Bone marrow (tissue), 2 donors: ENCODE measurements at regions not wholly inside any gene's neighbourhood (a gene's known extent, or its start where the extent isn't known, plus 50 kb on each side); places are given as distances from the start of the nearest gene placed in this dataset.

ENCODE experiments used
- DNase-seq, 2 donors: peaks; one replicate each; lab custom pipeline; 2025; lab: John Stamatoyannopoulos, UW

GRCh38 chr5:82699737-82700136, 377.5 kb downstream of the TMEM167A start:
- no peak for DNase-seq

DNA sequence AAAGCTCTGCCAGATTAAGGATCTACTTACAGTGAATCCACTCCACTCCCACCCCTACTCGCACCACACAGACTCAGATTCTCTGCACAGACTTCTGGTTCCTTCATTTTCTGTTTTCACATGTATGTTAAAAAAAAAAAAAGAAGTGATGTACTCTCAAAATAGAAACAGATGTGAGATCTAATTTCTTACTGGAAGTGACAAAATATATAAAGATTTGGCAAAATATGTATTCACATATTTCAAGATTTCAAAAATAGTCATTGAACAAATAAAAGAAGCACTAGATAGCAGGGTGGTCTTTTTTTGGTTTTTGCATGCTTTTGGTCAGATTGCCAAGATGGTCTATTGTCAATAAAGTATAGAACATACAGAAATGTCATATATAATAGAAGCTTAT, 379.2 kb downstream of the TMEM167A start:
- DNase-seq: no peak

- DNase-seq: no peak
These were observed 382.4 kb downstream of the TMEM167A start for GRCh38 chr5:82694711-82695285.

GRCh38 chr5:82692826-82693225, 384.4 kb downstream of the TMEM167A start:
- DNase-seq: no peak

- no peak for DNase-seq
These were observed 392.5 kb downstream of the TMEM167A start for GRCh38 chr5:82684659-82685058.

GRCh38 chr5:82684165-82684564, 393.0 kb downstream of the TMEM167A start:
- no peak for DNase-seq

DNA sequence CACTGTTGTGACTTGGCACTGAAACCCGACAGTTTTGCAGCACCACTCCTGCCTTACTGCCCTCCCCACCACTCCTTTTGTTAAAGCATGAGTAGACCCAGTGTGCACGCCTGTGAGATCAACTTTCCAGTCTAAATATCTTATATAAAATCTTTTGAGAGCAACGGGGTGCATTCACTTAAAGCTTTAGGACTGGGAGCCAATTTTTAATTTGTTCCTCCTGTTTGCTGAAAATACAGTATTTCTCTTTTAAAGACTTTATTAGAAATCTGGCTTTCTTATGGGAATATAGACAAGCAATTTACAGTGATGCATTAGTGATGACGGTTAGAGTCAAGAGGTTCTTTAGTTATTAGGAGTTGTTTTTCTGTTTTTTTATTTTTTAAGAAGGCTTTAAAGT, 397.5 kb downstream of the TMEM167A start:
- no peak for DNase-seq

DNA sequence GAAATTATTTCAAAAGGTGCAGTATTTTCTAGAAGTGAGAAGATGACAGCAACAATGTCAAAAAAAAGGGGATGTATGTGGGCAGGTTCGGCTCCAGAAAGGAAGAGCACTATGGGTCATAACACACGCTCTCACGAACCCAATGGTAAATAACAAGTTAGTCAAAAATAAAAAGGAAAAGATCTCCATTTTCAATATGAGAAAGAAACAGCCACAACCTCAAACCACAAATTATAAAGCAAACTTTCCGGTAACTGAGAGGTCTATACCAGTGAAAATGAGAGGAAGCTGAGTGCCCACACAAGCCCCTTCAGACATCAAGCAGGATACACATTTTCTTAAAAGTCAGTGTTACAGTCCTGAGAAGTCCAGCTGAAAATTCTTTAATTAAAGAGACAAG, 398.5 kb upstream of the RPS23 start:
- peak in 1 of 2 donors; percentile 78 for DNase-seq

DNA sequence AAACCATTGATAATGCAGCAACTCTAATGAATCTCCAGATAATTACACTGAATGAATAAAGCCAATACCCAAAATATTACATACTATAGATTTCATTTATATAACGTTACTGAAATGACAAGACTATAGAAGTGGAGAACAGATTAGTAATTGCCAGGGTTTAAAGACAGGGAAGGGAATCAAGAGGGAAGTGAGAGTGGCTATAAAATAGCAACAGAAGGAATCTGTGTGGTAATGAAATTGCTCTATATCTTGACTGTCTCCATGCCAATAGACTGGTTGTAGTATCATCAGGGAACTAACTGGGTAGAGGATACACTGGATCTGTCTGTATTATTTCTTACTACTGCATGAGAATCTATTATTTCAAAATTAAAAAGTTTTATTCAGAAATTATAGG, 396.5 kb upstream of the RPS23 start:
- DNase-seq: no peak

DNA sequence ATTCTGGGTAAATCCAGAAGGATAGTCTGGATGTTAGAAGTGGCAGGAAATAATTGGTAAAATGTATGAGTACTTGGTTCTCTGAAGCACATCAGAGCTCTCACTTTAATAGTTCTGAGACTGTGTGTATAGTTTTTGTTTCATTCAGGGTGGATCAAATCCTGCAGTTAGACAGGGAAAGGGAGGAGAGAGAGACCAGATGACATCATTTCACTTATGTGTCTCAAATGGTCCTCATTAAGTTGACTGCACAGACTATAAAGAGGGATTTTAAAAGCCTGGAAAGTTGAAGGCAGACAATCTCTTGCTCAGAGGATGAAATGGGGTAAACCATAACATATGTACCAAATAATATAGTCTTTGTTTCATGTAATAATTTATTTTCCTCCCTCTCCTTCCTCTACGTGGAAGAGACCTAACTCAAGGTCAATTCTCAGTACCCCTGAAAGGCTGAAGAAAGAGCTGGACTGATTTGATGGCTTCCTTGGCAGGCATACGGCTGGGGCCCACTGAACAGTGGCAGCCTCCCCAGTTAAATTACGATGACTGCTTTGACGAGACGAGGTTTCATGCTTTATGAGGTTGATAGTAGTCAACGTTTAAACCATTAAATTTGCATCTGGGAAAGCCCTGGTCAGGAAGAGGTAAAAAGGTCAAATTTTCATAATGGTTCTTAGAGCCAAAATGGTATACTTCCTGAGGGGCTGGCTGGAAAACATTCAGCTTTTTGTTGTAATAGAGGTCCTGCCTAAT, 395.1 kb upstream of the RPS23 start:
- no peak for DNase-seq

DNA sequence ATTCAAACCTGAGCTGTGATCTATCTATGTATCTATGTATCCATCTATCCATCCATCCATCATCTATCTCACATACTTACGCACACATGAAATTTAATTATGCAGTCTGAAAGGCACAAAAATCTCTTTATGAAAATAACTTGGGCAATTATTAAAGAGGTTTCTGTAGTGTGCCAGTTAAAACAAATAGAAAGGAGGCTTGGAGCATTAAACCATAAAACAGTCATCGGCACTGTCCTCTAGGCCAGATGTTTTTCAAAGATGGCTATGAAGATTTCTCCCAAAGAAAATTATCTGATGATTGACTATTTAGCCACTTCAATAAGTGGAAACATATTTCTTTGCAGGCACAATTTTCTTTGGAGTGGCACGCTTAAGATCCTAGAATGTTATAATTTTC, 392.5 kb upstream of the RPS23 start:
- no peak for DNase-seq

DNA sequence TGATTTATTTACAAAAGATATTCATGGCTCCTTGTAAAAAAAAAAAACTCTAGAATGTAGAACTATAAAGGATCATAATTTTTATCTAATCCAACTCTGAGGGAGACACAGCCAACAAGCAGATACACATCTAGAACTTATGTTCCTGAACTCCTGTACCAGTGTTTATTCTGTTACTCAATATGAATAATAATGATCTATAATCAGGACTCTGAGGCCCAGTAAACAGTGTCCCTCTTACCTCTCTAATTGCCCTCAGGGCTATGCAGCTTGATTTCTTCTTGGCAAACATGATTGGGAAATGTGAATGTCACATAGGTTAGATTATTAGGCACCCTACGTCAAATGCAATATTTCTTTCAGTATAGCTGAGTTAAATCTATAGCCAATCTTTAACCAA, 391.6 kb upstream of the RPS23 start:
- DNase-seq: no peak

- DNase-seq: no peak
These were observed 388.2 kb upstream of the RPS23 start for GRCh38 chr5:82666312-82666711.

DNA sequence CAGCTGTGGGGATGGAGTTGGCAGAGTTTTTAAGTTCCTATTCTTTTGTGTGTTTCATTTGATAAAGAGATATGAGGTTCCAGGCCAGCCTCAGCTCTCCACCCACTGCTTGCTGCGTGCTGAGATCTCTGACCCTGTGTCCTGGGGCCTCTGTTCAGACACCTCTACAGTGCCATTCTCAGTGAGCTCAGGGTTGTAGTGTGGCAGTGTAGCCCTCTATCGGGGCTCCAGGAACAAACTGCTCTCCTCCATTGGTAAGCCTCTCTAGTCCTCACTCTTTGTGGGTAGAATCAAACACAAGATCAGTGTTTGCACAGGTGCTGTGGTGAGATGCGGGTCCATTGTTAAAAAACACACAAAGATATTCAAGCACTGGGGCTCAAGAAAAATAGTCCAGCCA, 386.6 kb upstream of the RPS23 start:
- no peak for DNase-seq

- no peak for DNase-seq
These were observed 385.1 kb upstream of the RPS23 start for GRCh38 chr5:82663225-82663624.

- no peak for DNase-seq
These were observed 384.2 kb upstream of the RPS23 start for GRCh38 chr5:82662340-82662739.

DNA sequence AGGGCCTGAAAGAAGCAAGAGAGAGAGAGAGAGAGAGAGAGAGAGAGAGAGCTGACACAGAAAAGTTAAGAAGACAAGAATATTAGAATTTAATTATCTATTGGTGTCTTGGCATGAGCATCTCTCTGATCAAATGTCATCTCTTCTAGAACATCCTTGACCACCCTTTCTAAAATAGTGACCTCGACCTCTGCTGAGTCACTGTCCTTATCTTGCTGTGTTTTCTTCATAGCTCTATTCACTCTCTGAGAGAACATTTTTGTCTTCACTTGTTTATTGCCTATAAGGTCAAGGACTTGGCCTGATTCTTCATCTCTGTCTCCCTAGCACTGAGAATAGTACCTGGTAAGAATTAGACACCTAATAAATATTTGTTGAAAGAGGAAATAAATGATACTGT, 383.8 kb upstream of the RPS23 start:
- DNase-seq: no peak

DNA sequence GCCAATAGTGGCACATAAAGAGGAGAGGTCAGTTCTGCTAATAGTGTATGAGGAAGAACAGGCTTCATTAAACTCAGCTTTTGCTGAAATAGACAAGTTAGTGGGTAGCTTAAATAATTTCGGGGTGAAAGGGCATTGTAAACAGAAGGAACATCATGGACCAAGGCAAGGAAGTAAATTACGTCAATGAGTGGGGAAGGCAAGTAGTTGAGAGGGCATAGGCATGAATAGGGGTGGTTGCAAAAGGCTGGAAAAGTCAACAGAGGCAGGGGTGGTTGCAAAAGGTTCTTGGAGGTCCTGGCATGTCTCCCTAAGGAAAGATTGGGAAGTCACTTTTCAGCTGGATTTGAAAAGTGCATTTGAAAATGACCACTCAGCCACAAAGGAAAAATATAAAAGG, 383.3 kb upstream of the RPS23 start:
- DNase-seq: no peak

DNA sequence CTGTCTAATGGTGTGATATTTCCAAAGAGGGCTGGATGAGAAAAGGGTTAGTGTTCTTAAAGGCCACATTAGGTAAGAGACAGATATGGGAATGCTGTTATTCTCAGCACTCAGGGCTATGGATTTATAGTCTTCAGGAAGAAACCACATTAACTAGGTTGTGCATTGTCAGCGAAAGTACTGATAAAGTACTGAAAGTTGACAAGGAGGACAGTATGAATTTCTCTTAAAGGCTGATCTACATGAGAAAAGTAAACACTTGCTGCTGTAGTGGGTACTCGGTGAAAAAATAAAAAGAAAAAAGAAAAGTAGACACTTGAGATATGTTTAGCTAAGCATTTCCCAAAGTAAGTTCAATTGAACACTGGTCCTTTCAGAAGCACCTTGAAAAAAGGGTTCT, 381.0 kb upstream of the RPS23 start:
- DNase-seq: no peak

- no peak for DNase-seq
These were observed 379.0 kb upstream of the RPS23 start for GRCh38 chr5:82657033-82657699.

DNA sequence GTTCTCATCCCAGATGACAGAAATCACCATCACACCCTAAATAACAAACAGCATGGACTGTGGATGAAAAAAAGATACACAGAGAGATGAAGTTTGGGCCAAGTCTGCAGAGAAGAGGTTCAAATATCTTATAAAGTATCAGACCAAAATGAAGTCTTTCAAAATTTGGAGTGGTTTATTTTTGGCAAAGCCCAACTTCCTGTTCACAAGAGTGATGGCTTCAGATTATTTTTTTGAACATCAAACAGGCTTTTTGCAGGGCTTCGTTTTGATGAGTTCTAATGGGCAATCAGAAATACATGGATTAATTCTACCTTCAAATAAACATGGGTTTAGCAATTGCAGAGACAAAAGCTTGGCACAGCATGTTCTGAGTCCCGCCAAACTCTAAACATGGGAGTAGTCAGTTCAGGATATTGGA, 378.2 kb upstream of the RPS23 start:
- no peak for DNase-seq

- no peak for DNase-seq
These were observed 376.9 kb upstream of the RPS23 start for GRCh38 chr5:82655078-82655477.

- DNase-seq: no peak
These were observed 371.8 kb upstream of the RPS23 start for GRCh38 chr5:82649943-82650342.

DNA sequence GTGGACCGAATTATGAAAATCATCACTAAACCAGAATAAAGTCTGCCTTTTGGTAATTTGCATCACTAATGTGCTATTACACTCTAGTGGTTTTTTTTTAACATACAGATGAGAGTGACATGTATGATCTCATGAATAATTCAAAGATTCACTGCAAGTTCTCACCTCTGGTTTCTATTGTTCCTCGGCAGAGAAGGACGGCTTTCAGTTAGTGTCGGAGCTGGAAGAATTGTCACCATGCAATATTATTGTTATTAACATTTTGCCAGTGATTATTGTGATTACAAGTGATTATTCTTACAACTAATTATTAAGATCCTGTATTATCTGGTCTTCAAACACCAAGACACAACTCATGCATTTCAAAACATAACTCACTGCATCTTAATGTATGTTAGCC, 366.6 kb upstream of the RPS23 start:
- DNase-seq: no peak
